HG03354 (cell line): ENCODE measurements at regions not wholly inside any gene's neighbourhood (a gene's known extent, or its start where the extent isn't known, plus 50 kb on each side); places are given as distances from the start of the nearest gene placed in this dataset.

Experiments used
- ATAC-seq: cut with Tn5 transposase; IDR thresholded peaks from one replicate; pipeline ENCODE4 v1.9.1; 2021; ENCODE audit warnings: mild to moderate bottlenecking; ENCODE audit not compliant: unreplicated experiment, poor library complexity, severe bottlenecking

DNA sequence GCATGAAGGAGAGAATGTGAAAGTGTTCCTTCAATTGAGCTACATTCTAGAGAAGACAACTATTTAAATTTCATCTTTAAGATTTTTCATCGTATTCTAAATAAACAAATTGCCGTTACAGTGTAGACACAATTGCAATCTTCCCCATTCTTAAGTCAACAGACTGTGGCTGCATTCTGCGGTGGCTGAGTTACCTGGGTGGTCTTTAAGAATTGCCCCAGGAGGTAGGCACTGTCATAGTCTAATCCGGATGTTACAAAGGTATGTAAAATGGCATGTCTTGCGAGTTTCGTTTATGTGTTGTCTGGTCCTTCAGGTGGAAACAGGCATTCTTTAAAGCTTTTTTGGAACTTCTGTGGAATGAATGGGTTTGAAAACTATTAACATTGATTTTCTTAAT lies 586.1 kb upstream of the PITX2 start:
- no peak for ATAC-seq

DNA sequence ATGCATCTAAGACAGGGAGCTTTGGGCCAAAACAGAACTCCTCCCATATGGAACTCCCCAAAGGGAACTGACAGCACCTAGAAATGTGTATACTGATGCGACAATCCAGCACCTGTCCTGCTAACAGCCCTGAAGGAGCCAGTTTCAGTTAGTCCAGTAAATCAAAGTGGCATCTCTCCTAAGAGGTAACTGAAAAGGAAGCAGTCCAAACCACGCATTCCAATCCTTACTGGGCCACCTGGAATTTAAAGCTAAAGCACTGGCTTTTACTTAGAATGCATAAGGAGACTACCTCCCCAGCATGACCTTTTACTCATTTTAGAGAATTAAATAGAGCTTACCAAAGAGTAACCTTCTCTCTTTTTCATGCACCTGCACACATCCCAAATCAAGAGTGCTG lies 586.8 kb upstream of the PITX2 start:
- ATAC-seq, result no peak

DNA sequence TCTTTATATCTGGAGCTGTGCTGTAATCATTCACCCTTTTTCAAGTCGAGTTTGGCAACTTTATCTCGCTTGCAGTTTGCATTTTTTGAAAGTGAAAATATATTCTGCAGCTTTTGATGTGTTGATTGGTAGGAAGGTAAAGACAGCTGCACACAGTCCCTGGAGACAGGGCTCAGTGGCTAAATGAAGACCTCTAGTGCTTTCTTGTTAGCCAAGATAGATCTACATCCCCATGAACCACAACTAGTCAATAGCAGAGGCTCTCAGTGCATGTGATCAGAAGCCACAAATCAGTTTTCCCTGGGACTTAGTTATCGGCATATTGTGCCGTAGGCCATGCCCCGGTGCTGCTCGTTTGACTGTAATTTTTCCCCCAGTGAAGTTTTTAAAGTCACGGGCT lies 587.7 kb upstream of the PITX2 start:
- no peak for ATAC-seq

DNA sequence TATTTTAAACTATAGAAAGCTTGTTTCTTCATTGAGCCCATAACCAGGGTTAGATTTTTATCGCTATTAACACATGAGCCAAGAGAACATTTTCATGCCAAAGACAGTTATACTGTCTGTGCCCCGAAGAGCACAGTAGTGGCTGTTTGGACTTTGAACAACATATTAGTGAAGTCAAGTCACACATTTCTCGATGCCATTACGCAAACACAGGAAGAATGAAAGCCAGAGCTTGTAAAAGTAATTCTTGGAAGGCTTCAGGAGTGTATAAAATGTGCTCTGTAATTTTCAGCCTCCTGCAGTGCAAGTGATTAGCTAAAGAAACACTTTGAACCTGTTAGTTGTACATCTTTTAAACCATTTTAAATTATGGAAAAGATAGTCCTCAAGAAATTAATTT lies 590.7 kb upstream of the PITX2 start:
- ATAC-seq, result no peak

DNA sequence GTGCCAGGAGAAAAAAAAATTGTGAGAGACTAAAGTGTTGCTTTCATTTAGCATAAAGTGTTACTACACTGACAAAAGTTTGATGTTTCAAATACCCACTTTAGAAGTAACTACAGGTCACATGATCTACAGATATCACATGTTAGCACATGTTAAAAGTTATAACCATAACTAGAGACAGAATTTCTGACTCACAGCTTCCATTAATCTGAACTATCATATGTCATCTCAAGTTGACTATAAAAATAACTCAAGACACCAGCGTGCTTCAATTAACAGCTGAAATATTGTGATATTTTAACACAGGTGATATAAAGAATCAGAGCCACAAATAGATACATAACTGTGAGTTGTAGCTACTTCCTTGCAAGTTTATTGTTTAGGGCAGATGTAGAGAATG lies 591.5 kb upstream of the PITX2 start:
- ATAC-seq, result no peak

DNA sequence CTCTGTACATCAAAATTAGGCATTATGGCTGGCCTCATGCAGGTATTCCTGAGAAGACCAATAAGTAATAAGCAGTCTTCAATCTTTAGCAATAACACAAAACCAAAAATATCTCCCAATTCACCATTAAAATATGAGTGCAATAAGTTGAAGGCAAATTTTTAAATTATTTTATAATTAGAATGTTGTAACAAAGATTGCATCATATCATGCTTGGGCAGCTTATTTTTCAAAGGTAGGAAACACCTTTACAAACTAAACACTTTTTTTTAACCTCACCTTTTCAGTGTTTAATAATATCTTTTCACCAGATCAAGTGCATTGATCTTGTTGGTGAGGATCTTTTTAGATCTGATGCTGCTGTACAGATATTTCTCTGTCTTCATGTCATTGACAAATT lies 592.9 kb upstream of the PITX2 start:
- no peak for ATAC-seq

DNA sequence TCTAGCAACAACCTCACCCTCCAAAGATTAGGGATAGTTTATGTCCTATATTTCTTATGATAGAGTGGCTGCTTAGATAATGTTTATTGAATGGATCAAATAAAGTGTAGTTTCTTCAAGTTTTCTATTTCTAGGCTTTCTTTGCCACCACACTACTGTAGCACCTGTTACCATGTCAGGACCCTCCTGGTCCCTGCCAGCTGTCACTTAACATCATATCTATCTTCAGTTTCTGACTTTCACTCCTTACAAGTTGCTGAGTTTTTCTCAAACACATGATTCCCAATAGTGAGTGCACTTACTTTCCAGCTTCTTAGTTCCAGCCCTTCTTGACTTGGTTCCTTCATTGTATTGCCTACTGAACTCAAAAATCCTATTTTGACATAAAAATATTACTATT lies 593.9 kb upstream of the PITX2 start:
- ATAC-seq, result no peak

DNA sequence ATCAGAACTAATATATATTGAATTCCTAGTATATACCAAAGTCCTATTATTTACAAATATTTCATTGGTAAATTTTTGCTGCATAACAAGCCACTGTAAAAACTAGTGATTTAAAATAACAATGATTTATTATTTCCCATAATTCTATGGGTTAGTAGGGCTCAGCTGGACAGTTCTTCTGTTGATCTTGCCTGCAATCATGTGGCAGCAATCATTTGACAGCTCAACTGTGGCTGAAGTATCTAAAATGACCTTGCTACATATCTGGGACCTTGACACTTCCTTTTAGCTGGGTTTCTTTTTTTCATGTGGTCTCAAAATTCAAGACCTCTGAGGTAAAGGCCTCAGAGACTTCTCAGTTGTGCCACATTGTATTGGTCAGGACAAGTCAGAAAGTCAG lies 598.5 kb upstream of the PITX2 start:
- ATAC-seq, result no peak

DNA sequence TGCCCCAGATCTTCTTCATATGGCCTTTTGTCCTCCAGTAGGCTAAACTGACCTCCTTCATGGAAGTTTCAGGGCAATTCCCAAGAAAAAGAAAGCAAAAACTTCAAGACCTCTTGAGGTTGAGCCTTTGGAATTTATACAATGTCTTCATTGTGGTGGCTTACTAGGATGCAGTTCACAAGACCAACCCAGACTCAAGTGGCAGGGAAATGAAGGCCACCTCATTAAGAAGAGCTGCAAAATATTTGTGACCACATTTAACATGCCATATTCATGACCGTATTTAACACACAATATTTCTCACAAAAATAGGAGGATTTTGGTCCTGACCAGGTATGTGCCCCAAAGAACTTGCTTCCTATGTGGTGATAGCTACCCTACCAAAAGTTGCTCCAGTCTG lies 605.5 kb upstream of the PITX2 start:
- ATAC-seq, result no peak

DNA sequence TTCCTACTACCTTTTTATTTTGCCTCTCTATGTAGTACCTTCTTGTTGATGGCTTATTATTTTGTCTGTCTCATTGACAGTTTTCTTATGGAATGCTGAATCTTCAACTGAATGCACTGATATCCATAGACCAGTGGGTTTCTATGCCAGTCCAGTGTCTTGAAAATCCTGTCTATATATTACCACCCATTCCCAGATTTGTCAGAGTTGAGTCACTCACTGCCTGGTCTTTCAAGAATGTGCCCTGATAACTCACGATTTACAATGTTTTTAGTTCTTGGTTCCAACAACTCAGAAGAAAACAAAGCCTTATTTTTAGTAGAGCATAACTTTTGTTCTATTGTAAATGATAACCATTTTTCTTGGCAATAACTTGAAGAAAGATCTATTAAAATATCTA lies 606.0 kb upstream of the PITX2 start:
- ATAC-seq, result no peak

DNA sequence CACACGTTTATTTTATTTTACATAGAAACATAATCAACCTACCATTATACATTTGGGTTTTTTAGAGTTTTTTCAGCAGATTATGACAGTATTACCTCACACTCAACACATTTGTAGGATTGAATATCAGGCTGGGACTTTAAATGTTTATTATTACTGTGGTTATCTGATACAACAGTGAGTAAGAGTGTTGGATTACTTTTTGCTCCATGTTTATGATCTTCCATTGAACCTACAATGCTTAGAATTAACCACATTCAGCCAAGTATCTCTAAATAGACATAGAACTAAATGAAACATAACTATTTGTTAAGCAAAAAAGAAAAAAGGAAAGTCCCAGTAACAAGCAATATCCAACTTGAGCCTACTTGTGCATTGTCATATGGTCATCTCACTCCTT lies 607.4 kb upstream of the PITX2 start:
- no peak for ATAC-seq

DNA sequence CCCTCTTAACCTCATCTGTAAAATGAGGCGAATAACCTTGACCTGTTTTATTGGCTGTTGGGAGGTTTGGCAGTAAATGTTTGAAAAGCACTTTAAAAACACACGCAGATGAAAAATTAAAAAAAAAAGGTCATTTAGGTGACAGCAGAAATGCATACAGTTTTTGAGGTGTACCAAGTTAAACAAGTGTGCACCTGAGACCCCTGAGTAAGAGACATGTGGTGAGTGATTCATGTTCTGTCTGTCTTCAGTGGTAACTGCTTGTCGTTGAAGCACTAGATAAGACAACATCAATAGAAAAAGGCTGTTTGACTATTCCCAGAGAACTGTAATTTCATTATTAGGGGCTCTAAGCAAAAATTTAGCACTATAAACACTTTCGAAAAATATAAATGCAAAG lies 608.4 kb upstream of the PITX2 start:
- no peak for ATAC-seq

DNA sequence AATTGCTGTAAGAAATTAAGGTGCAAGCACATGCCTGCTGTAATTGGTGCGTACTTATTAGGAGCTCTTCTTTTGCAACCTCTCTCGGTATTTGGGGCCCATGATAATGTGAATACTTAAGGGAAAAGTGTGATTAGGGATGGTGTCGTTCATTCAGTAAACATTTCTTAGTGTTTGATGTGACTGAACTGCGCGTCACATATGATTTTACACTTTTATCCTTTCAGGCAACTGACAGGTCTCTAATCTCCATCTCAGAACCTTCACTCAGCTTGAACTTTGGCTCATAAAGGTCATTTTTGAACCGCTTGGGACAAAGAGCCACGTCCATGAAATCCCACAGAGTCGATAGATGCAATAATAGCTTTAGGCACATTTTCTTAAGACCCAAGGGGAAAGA lies 612.1 kb upstream of the PITX2 start:
- ATAC-seq, result no peak

DNA sequence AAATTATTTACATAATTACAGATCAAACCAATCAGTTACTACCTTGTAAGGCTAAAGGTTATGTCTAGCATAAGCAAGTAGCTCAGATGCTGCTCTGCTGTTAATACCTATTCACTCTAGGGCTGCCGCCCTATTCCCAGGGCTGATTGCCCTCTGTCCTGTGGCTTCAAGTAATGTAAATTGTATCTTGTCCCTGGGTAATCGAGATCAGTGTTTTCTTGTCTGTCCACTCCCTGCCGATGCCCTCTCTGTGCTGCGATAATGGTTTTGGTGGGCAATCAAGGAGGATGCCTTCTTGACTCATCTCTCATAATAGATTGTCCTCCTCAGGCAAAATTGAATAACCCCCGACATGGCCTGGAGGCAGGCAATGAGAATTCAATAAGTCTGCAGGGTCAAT lies 641.0 kb upstream of the PITX2 start:
- no peak for ATAC-seq

DNA sequence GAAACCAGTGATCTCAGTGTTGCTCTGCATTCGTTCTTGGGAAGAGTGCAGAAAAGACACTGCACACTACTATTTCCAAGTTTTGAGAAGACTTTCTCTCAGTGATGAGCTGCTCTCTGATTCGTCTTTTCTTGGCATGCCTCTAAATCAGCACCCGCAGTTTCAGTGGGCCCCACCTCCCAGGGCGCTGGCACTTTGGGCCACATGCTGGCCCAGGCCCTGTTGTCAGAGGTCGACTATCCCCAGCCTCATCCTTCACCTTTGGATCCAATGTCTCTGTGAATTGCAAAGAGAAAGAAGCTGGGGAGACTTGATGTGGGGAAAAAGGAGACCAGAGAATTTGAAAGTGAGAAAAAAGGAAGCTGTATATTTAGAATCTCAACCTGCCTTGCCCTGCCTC lies 644.1 kb upstream of the PITX2 start:
- no peak for ATAC-seq

DNA sequence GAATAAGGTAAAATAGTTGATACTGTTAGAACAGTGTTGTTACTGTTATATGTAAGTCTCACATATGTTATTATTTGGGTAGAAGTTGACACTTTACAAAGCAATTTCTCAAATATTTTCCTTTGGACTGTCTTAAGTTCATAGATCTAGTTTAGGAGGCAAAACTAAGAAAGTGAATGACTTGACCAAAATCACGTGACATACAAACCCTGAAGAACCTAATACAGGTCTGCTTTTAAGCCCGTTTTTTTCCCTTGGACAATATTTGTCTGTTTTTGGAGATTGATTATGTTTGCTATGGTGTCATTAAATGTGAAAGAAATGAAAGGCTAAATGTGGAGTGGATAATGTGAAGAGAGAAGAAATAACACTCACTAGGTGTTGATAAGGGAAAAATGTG lies 644.9 kb upstream of the PITX2 start:
- no peak for ATAC-seq

DNA sequence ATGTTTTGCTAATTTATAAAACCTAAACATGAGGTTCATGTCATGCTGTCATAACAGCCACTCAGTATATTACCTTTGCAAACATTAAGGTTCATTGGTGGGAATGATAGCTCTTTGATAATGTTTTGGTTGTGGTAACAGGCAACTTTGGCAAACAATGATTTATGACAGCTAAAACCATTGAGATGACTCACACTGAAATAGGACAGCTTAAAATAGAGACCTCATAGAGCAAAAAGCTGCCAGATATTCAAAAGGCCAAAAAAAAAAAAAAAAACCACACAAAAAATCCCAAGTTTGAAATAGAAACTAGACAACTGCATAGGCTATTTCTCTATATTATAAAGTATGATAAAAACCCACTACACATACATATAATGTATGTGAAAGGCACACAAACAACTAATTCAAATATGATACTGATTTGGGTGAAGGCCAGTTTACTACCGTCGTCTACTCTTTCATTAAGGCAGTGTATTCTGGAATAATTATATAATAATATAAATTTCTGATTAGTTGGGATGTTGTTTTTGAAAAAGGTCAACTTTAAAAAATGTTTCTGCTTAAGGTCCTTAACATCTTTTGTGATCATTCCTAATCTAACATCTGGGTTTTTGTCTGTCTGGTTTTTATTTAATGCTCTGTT lies 646.0 kb upstream of the PITX2 start:
- ATAC-seq, result no peak

DNA sequence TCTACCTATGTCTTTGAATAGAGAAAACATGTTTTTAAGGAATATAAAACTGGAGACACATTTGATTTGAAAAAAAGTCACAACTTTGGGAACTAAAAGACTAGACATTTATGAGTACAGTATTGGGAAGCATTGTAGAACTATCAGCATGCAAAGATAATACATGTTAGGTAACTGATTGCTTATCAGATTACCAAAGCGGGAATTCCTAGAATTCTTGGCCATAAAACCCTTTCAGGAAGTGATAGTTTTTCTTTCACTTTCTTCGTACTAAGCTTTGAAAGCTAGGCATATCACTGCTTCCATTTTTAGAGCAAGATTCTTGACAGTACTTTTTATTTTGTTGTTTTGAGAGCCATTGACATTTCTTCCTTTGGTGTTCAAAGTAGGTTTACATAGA lies 646.6 kb upstream of the PITX2 start:
- no peak for ATAC-seq

DNA sequence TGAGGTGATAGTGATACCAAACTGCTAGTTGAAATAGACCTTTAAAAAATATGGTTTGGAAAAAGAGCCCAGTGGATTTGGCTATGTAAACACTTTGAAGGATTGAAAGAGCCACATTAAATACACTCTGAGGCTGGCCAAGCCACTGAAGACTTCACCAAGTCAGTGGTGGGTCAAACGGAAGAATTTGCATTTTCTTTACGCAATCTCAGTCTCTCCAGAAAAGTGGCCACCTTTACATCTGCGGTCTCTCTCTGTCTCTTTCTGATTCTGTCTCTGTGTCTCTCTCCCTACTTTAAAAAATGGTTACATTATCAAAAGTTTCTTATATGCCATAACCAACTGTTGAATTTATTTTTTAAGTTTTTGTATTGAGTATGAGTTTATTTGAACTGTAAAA lies 651.2 kb upstream of the PITX2 start:
- no peak for ATAC-seq

DNA sequence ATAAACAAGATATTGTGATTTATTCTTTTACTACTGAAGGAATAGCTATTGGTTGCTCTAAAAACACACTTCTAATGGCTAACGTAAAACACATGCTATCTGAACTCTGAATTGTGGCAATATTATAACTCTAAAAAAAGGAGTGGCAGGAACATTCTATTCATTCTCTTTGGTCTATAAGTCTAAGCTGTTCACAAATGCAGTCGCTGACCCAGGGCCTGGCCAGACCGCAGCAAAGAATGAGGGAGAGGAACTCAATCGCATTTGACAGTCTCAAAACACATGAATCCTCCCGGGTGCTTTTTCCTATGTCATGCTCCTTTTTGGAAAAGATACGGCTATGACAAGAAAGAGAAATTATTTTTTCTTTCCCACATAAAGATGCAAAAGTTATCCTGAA lies 651.6 kb upstream of the PITX2 start:
- no peak for ATAC-seq

DNA sequence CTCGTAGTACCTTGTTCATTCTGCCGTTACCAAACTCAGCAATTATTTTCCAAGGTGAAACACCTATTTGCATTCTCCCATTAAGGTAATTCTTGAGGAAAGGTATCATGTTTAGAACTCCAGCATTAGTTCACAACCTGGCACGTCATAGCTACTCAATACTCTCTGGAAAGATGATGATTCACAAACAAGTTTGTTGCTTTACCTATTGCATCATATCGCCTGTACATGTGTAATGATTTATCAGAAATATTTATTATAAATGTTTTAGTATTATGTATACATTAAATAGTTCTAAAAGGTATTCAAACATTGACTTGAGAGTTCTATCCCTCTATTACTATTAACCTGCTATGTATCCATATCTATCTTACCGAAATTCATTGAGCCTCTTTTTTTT lies 658.3 kb upstream of the PITX2 start:
- ATAC-seq, result no peak

DNA sequence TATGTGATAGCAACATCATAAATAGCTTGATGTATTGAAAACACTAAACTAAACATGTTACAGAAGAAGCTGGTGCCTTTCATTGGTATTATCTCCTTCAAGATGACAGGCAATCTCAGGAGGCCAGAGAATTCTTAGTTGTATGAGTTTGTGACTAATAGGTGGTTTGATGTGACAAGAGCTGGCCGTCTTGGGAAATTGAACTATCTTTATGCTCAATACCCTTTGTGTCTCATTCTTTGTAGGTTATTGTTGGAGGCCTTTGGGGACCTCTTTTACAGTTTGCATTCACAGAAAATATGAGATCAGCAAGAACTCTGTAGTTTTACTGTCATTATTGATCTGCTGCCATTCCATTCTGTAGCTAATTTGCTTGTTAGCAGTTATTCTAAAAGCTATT lies 659.2 kb upstream of the PITX2 start:
- ATAC-seq, result no peak
